Activated CD4-positive, CD25-positive, alpha-beta regulatory T cell treated with anti-CD3 and anti-CD28 coated beads, Interleukin-2, amount 50 U/mL, for 16 hours (primary cell): ENCODE measurements at regions not wholly inside any gene's neighbourhood (a gene's known extent, or its start where the extent isn't known, plus 50 kb on each side); places are given as distances from the start of the nearest gene placed in this dataset.

Experiments
- DNase-seq: peaks from one replicate; pipeline ENCODE4 v3.0.0-alpha.2; 2020; ENCODE audit warnings: low read depth, low spot score

DNA sequence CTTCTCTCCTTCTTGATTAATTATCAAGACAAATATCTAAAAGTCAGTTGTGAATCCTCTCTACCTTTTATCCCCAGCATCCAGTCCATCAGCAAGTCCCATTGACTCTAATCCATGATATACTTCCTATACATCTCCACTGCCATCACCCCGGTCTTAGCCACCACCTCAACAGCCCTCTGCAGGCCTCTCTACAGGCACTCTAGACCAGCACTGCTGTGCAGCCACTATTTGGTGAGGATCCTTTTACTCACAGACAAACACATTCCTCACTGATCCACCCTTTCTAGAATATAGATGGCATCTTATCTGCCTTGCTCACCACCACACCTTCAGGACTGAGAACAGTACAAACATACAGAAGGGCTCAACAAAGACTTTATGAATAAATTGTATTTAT is 221.7 kb downstream of the RFC3 start:
- no peak for DNase-seq

DNA sequence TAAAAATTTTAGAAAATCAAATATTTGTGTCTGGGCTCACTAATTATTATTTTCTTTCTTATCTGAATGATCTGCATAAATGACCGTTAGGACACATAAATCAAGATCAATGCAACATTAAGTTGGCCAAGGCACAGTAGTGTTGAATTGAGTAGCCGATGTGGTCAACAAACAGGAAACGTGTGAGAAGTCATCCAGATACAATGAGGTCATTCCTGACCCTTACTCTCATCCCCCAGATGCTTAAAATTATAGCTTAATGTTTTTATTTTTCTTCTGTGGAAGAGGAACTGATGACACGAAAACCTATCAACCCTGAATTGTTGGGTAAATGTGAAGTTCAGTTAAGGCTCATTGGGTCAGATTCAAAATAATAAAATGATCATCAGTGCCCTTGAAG is 222.9 kb downstream of the RFC3 start:
- no peak for DNase-seq

DNA sequence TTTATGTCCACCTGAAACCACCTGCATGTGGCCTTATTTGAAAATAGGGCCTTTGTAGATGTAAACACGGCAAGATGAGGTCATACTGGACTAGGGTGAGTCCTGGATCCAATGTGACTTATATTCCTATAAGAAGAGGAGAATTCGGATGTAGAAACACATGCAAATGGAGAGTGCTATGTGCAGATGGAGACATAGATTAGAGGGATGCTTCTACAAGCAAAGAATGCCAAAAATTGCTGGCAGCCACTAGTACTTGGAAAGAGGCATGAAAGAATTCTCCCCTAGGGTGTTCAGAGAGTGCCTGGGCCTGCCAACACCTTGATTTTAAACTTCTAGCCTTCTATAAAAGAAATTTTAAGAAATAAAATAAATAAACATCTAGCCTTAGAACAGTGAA is 226.1 kb downstream of the RFC3 start:
- no peak for DNase-seq

DNA sequence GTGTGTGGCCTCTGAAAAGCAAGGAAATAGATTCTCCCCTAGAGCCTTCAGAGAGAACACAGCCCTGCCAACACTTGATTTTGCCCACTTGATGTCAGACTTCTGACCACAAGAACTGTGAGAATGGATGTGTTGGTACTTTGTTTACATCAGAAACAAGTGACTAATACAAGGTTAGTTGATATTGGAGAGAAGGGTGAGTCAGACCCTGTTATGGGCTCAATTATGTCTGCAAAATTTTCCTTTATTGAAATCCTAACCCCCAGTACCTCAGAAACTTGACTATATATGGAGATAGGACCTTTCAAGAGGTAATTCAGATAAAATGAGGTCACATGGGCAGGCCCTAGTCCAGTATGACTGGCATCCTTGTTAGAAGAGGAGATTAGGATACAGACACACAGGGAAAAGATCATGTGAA is 226.7 kb downstream of the RFC3 start:
- no peak for DNase-seq

DNA sequence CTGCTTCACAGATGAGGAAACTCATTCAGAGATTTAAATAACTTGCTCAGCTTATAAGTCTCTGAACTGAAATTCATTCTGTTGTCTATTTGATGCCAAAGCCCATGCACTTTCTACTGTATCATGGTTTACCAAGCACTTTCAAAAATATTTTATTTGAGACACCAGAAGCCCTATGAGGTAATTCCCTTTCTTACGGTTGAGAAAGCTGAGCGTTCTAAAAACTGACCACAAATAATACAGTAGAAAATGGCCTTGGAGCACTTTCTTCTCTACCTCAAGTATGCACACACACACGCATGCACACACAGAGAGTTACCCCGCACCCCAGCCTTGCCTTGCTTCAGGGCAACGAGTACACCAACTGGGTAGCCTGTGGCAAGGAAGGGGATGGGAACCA is 228.5 kb downstream of the RFC3 start:
- no peak for DNase-seq

DNA sequence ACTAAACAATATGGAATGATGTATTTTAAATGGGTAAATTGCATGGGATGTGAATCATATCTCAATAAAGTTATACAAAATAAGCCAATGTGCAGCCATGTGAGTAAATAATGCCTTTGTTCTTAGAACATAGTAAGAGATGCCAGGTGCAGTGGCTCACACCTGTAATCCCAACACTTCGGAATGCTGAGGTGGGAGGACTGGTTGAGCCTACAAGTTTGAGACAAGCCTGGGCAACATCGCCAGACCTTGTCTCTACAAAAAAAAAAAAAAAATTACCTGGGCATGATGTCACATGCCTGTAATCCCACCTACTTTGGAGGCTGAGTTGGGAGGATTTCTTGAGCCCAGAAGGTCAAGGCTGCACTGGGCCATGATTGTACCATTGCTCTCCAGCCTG is 230.7 kb downstream of the RFC3 start:
- no peak for DNase-seq

DNA sequence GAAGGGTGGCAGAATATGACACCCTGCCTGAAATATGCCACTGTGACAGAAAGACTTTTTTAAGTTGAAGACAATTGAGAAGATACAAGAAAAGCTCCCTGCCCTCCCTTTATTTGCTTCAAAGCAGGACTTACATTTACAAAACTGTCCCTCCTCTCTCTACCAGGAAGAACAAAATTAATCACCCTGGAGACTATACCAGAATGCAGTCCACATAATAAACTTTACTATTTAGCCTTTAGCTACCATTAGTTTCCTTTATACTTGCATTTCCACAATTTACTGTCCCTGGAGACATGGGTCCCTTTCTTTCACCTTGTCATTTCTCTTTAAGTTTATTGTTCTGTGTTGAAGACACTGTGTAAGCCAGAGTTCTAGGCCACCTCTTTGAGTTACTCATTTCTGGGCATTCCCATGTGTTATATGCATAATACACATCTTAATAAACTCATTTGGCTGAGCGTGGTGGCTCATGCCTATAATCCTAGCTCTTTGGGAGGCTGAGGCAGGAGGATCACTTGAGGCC is 238.8 kb downstream of the RFC3 start:
- no peak for DNase-seq

DNA sequence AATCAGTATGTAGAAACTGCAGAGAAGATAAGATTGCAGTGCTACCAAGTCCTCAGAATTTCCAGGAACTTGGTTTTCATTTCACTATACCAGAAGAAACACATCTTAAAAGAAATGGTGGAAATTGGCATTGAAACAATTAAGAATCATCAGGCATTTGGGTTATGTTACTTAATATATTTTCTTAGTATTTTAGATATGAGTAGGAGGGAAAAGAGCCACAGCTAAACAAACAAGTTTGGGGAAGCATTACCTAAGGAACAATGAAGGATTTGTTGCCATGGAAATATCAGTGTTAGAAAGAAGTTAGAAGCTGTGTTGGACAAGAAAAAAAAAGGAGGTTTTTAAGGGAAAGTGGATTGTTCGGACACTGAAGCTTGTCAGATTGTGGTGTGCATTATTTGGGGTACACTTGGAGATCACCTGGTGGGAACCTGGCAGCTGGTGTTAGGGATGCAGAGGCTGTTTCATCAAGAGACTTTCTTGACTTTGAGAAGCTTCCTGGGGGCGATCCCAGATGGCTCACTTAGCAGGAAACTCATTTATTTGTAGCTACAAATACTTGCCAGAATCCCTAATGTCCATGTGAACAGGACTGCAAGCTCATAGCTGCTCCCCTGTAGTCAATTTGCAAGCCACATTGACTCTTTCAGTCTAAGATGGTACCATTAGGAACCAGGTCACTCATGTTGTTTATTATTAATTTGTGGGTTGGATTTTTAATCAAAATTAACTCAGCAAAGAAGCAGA is 246.7 kb downstream of the RFC3 start:
- DNase-seq, result no peak

DNA sequence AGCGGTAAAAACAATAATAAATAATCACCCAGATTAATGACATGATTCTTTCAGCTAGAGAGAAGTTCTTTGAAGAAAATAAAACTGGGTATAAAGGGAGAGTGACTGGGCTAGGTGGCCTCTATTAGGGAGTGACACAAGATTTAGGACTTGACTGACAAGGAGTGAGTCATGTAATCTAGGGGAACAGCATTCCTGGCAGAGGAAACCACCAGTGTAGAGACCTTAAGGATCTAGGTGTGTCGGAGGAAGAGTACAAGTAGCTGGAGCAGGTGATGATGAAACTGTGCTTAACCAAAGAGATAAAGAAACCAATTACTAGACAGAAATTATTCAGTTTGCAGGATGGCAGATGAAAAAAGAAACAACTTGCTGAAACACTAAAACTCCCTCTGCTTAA is 248.0 kb downstream of the RFC3 start:
- DNase-seq, result no peak

DNA sequence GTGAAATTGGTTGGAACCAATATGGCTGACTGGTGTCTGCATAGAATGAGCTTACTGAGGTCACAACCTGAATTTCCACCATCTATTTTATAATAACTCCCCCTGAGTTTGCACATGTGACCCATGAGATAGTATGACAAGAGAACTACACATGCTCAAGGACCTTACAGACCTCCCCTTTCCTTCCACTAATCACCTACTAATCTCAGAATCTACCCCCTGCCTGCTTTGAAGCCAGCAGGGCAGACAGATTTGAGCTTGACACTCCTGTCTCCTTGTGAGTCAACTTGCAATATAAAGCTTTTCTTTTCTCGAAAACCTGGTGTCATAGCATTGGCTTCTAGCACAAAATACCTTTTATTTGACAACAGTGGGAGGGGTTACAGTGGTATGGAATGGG is 248.4 kb downstream of the RFC3 start:
- no peak for DNase-seq

DNA sequence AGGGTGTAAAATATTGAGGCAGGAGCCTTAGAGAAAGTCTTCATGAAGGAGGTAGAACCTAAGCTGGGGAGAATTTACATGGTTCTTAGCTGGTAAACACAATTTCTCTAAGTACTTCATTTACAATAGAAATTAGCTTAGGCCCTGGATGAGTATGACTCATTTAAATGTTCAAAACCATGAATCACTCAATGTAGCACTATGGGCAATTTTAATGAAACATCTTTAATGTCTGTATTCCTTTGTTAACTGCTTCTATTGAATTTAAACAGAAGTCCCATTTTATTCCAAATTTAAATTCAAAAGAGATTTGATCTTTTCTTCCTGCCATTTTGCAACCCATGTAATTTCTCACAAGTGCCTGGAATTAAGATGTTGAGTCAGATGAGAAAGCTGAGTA is 252.1 kb downstream of the RFC3 start:
- DNase-seq, result no peak

DNA sequence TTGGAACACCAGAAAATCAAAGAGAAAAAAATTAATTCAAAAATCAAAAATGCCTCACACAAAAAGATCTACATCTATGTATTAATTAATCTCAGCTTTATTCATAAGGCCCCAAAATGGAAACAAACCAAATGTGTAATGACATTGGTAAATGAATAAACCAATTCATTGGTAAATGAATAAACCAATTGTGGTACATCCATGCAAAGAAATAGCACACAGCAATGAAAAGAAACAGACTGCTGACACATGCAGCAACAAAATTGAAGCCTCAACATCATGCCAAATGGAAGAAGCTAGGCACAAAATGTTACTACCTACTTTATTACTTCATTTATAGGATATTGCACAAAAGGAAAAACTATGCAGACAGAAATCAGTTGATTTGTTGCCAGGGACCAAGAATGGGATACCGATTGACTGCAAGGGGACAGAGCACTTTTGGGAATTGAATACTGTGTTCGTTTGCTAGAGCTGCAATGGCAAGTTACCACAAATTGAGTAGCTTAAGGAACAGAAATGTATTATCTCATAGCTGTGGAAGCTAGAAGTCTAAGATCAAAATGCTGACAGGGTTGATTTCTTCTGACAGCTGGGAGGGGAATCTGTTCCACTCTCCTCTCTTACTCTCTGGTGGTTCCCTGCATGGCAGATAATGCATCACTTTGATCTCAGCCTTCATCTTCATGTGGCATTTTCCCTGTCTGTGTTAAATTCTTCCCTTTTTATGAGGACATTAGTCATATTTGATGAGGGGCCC is 252.8 kb downstream of the RFC3 start:
- no peak for DNase-seq

DNA sequence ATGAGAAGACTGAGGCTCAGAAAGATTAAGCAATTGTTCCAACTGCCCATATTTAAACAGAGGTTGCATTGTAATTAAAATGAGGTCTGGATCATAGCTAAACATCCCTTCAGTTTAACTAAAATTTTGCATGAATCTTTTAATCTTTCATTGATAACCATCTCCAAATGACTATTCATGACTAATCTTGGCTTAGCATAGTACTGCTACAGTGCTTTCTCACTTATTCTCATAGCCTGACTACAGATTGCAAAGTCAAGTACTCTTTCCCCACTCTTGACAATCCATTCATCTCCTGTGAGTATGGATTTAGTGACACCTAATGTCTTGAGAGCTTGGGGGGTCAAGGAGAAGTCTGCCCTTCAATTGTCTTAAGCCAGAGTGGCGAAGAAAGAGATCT is 258.4 kb downstream of the RFC3 start:
- no peak for DNase-seq

DNA sequence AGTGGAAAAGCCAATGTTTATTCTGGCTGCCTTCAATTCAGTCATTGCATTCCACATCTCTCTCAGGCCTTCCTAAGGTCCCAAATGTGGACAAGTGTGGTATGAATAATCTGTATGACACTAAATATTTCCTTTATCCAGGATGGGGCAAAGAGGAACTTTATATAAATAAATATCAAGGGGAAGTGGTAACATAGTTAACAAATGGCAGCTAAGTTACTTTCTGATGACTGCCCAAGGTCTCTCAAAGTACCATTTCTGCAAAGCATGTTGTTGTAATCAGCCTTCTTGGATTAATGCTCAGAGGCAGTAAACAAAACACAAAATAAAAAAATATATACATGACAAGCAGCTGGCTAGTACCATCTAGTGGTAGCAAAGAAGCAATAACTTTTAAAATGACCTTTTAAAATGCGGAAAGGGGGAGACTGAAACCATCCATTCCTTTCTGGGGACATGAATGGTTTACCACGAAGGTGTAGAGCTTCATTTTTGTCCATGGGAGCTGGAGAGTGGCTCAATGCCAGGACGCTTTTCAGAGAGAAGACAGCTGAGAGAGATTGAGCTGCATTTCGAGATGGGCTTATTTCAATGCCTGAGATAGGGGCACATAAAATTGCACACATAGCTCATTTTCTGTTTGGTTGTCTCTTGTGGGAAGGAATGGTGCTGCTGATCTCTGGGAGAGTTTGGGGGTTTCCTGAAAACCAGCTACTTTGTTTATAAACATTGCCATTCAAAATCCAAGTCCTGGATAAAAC is 259.2 kb downstream of the RFC3 start:
- no peak for DNase-seq

DNA sequence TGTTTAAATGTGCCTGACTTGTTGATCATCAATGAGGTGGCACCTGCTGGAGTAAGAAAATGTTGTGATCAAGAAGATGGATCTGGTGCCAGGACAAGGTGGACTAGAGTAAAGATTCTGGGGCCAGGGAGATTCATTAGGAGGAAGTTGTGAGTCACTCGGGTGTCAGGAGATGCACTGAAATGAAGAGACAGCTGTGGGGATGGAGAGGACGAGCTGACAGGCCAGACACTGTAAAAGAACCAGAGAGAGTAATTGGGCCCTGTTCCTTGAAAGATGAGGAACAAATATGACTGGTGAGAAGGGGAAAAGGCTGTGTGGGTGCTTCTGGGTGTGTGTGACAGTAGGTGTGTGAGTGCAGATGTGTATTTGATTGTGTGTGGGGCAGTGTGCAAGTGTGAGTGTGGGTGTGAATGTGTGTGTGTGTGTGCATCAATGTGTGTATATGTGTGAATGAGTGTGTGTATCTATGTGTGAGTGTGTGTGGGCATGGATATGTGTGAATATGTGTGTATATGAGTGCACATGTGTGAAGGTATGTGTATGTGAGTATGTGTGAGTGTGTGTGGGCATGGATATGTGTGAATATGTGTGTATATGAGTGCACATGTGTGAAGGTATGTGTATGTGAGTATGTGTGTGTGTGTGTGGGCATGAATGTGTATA is 260.5 kb downstream of the RFC3 start:
- no peak for DNase-seq

DNA sequence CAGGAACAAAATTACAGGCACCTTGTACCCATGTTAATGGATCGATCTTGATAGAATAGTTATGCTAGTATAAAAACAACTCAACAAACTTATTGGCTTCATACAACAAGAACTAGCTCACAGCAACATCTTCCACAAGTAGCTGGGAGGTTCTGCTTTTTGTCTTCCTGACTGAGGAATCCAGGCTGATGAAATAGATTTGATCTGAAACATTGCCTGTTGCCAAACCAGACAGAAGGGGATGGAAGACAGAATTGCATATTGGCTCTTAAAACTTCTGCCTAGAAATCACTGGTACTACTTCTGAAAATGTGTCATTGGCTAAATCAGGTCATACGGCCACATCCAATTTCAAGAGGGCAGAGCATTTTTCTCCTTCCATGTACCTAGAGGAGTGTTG is 267.3 kb downstream of the RFC3 start:
- DNase-seq, result no peak

DNA sequence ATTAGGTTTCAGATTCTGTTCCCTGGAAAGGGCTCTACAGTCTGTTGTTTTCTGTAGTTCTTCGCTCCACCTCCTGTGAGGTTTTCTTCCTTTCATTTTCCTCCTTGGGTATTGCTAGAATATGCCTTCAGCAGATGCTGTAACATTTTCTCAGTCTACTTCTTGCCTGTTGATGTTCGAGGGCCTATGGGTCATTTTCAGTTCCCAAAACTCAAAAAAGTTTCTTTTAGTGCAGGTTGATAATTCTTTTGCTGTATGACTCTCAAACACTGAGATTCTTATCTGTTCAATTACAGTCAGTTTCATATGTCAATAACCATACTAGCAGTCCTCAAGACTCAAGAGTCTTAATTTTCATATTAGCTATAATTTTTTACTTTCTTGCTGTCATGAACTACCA is 268.3 kb downstream of the RFC3 start:
- no peak for DNase-seq

DNA sequence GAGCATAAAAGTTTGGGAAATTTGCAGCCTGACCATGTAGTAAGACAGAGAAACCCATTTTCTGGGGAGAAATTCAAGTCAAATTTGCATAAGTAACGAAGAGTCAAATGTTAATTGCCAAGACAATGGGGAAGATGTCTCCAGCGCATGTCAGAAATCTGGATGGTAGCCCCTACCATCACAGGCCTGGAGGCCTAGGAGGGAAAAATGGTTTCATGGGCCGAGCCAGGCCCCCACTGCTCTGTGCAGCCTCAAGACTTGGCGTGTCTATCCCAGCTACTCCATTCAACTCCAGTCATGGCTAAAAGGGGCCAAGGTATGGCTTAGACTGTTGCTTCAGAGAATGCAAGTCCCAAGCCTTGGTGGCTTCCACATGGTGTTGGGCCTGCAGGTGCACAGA is 269.8 kb downstream of the RFC3 start:
- DNase-seq, result no peak

DNA sequence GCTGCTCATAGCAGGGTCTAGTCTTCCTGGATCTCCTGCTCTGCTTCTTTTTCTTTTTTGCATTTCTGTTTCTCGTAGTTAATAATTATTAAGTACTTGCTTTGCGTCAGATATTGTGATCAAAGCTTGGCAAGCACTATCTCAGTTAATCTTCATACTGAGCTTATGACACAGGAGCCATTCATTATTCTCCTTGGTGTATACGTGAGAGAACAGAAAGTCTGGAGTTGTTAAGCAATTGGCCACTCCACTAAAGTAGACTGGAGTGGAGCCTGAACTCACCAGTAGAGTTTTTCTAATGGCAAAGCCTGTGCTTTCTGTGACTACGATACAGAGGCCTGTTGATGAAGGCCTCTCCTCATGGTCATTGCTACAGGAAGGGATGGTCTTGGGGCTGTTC is 285.9 kb downstream of the RFC3 start:
- no peak for DNase-seq

DNA sequence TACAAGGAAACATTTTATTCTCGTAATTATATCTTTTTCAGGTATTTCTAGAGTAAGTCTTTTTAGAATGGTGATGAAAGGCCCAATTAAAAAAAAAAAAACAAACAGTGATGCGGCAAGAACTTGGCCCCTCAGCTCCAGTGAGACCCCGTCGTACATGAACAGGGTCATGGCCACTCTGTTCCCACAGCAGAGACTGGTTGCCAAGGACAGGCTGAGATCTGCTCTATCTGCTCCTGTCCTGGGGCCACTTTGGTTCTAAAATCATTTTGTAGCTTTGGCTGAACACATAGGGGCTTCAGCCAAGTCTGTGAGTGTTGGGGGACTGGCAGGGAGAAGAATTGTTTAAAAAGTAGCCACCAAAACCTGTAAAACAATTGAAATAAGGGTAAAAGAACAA is 286.9 kb downstream of the RFC3 start:
- no peak for DNase-seq

DNA sequence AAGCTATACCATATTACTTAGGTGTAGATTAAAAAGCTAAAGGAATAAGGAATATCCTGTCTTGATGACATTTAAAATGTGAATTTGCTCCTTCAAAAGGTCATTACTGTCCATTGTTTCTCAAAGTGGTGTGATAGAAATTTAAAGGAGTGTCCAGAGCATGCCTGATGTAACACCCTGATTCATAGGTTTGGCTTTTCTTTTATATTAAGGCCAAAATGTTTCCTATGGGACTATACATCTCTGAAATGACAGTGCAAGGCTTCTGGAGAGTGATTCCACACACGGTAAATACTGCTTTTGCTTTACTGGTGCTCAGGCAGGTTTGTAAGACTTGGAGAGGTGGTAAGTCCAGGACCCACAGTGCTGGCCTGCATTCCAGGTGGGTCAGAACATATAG is 289.9 kb downstream of the RFC3 start:
- no peak for DNase-seq

DNA sequence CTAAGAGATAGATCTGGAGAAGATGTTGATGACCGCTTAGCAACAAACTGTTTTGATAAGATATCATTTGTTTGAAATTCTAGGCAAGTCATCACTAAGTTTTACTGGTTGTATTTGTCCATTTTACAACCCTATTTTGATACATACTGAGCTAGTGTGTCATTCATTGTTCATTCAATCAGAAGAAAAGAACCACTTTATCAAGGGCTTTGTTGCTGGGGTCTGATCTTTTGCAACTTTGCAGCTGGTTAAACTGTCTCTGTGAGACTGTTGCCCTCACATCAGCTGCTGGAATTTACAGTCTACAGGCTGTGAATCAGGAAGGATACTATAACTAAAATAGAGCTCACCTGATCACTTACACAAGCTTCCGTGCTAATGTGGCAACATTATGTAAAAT is 290.5 kb downstream of the RFC3 start:
- no peak for DNase-seq
